A673 (cell line): ENCODE measurements at regions not wholly inside any gene's neighbourhood (a gene's known extent, or its start where the extent isn't known, plus 50 kb on each side); places are given as distances from the start of the nearest gene placed in this dataset.

Source experiments
- BruUV-seq: library from RNA; stranded (reverse); fragments of 400-500 nt; replicated peaks from 2 replicates; lab custom pipeline; 2021; lab: Mats Ljungman, UMichigan
- CTCF ChIA-PET: fragments of 300-600 bp; sonication (Branson Sonifier 250); formaldehyde crosslinking; loops from one replicate; lab custom pipeline; 2022; ENCODE audit warnings: antibody characterized with exemption; lab: Charles Lee
- POLR2A ChIA-PET: fragments of 300-600 bp; sonication (Branson Sonifier 250); formaldehyde crosslinking; loops from one replicate; lab custom pipeline; 2022; ENCODE audit warnings: antibody characterized with exemption; ENCODE audit not compliant: low non-redundant PET; lab: Charles Lee
- DNase-seq: peaks from one replicate; pipeline ENCODE4 v3.0.0-alpha.2; 2015; ENCODE audit warnings: low spot score
- H3K27ac ChIP-seq: fragments of 200-600 bp; sonication (generic); 2 replicates; pipeline ENCODE4 v1.5.1; 2016; ENCODE audit warnings: mixed run types, low read depth, mild to moderate bottlenecking, mixed read lengths, antibody characterized with exemption, low read length; ENCODE audit not compliant: poor library complexity, severe bottlenecking
- H3K27me3 ChIP-seq: fragments of 200-600 bp; sonication (generic); replicated peaks from 2 replicates; pipeline ENCODE4 v1.6.1; 2017; ENCODE audit warnings: mixed run types, low read depth, mild to moderate bottlenecking, mixed read lengths, antibody characterized with exemption, low read length; ENCODE audit not compliant: insufficient read depth, poor library complexity
- H3K36me3 ChIP-seq: fragments of 200-600 bp; sonication (generic); 2 replicates; pipeline ENCODE4 v1.6.1; 2016; ENCODE audit warnings: mixed run types, mild to moderate bottlenecking, mixed read lengths, antibody characterized with exemption, low read length; ENCODE audit not compliant: insufficient read depth, poor library complexity, severe bottlenecking
- H3K4me1 ChIP-seq: fragments of 200-600 bp; sonication (generic); 2 replicates; pipeline ENCODE4 v1.6.1; 2017; ENCODE audit warnings: mixed run types, mild to moderate bottlenecking, mixed read lengths, antibody characterized with exemption, low read length; ENCODE audit not compliant: insufficient read depth, poor library complexity, severe bottlenecking
- H3K4me3 ChIP-seq: fragments of 200-600 bp; sonication (generic); 2 replicates; pipeline ENCODE4 v1.5.1; 2016; ENCODE audit warnings: low read depth, mixed run types, mild to moderate bottlenecking, mixed read lengths, low read length; ENCODE audit not compliant: poor library complexity, severe bottlenecking
- H3K9me3 ChIP-seq: fragments of 200-600 bp; sonication (generic); 2 replicates; pipeline ENCODE4 v1.6.1; 2016; ENCODE audit warnings: mixed run types, low read depth, mild to moderate bottlenecking, mixed read lengths, antibody characterized with exemption, low read length; ENCODE audit not compliant: poor library complexity, severe bottlenecking
- EZH2 ChIP-seq: fragments of 200-600 bp; sonication (generic); IDR thresholded peaks from 2 replicates; pipeline ENCODE4 v1.6.1; 2017; ENCODE audit warnings: borderline replicate concordance, low read depth, mild to moderate bottlenecking, mixed read lengths, antibody characterized with exemption, low read length; ENCODE audit not compliant: poor library complexity, severe bottlenecking
- intact Hi-C: fragments of 100-400 bp; cut with micrococcal nuclease; formaldehyde crosslinking; loops from one replicate; pipeline ENCODE4 v1.10.0; 2022; ENCODE audit not compliant: unreplicated experiment
- TF ChIP-seq, protein P1 (sequence below): fragments of 300-800, 200-600 bp; sonication (generic); conservative IDR thresholded peaks from 2 replicates; pipeline ENCODE4 v1.5.1; 2017; ENCODE audit warnings: low read depth, mild to moderate bottlenecking, antibody characterized with exemption, low read length, moderate library complexity, mixed read lengths

DNA sequence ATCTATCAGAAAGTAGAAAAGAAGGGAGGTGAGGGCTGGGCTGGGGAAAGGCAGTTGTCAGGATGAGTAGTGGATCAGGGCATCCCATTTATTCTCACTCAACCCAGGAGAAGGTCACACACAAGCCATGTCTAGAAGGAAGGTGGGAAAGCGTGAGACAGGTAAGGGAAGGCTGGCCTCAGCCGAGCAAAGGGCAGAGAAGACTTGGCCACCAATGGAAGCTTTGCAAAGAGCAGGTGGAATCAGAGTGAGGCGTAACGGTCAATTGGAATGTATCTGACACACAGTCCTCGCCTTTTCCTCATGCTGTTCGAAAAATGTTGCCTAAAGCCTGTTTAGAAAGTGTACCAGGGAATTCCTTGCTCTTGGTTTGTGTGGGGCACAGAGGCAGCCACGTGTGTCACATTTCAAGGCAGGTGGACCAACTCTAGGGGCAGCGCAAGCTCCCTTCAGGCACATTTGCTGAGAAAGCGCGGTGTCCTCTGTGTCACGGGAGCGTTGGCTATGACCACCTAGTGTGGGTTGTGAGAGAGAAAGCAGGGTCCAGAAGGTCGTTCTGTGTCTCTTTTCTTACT is 118.8 kb upstream of the SPATA13 start:
- DNase-seq, result no peak
- no peaks in the 10 kb centered on the region for H3K4me1 ChIP-seq
- no peaks in the 10 kb centered on the region for H3K36me3 ChIP-seq
- H3K27ac ChIP-seq, result no peak overlapping the region
- no peak overlapping the region for H3K4me3 ChIP-seq
- CTCF ChIA-PET, result interaction anchor here (0.6 kb wide), 1 partner anchor 187 kb away, joined by 3 read pairs; no protein-coding TSS in a partner anchor
- no peaks in the 10 kb centered on the region for H3K27me3 ChIP-seq
- POLR2A ChIA-PET, result no interaction called here
- intact Hi-C loops, result no loop called here
- no TSS peak for BruUV-seq
- H3K9me3 ChIP-seq, result peaks cover 6% of the 10 kb centered on the region
- TF ChIP-seq, protein P1, sequence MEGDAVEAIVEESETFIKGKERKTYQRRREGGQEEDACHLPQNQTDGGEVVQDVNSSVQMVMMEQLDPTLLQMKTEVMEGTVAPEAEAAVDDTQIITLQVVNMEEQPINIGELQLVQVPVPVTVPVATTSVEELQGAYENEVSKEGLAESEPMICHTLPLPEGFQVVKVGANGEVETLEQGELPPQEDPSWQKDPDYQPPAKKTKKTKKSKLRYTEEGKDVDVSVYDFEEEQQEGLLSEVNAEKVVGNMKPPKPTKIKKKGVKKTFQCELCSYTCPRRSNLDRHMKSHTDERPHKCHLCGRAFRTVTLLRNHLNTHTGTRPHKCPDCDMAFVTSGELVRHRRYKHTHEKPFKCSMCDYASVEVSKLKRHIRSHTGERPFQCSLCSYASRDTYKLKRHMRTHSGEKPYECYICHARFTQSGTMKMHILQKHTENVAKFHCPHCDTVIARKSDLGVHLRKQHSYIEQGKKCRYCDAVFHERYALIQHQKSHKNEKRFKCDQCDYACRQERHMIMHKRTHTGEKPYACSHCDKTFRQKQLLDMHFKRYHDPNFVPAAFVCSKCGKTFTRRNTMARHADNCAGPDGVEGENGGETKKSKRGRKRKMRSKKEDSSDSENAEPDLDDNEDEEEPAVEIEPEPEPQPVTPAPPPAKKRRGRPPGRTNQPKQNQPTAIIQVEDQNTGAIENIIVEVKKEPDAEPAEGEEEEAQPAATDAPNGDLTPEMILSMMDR, result no peak
- TF ChIP-seq EZH2, result no peak

DNA sequence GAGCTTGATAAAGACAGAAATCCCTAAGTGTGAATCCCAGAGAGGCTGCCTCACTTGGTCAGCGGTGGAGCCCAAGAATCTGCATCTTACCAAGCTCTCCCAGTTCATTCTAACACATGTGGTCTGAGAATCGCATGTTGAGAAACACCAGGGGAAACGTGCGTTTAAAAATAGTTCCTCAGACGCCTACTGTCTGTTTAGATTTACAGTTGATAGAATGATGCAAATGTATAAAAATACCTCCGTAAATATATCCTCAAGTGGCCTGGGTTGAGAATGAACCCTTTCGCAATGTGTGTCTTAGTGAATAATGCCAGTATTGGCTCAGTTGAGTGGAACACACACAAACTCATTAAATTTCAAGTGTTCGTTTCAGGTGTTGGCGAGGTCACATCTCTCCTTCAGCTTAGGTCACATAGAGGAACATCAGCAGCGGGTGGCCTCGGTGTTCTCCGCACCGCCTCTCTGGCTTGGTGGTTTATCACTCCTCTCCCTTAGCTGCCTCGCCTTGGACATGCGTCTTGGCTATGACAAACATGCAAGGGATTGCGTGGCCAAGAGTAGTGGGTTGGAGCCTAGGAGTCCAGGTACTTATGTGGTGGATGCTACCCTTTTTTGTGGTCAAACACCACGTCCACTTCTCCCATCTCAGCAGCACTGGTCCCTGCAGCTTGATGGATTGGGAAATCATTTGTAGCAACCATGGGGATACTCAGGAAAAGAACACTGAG is 117.6 kb upstream of the SPATA13 start:
- no peaks in the 10 kb centered on the region for H3K36me3 ChIP-seq
- no peak for TF ChIP-seq EZH2
- TF ChIP-seq, protein P1, result no peak
- peaks cover 15% of the 10 kb centered on the region for H3K9me3 ChIP-seq
- intact Hi-C loops, result no loop called here
- H3K4me3 ChIP-seq, result no peak overlapping the region
- no TSS peak for BruUV-seq
- no peaks in the 10 kb centered on the region for H3K4me1 ChIP-seq
- ChIA-PET POLR2A (interaction anchor here (0.6 kb wide), 1 partner anchor 249 kb away, joined by 3 read pairs; no protein-coding TSS in a partner anchor), CTCF (no interaction called here)
- H3K27ac ChIP-seq, result no peak overlapping the region
- no peak for DNase-seq
- H3K27me3 ChIP-seq, result no peaks in the 10 kb centered on the region

DNA sequence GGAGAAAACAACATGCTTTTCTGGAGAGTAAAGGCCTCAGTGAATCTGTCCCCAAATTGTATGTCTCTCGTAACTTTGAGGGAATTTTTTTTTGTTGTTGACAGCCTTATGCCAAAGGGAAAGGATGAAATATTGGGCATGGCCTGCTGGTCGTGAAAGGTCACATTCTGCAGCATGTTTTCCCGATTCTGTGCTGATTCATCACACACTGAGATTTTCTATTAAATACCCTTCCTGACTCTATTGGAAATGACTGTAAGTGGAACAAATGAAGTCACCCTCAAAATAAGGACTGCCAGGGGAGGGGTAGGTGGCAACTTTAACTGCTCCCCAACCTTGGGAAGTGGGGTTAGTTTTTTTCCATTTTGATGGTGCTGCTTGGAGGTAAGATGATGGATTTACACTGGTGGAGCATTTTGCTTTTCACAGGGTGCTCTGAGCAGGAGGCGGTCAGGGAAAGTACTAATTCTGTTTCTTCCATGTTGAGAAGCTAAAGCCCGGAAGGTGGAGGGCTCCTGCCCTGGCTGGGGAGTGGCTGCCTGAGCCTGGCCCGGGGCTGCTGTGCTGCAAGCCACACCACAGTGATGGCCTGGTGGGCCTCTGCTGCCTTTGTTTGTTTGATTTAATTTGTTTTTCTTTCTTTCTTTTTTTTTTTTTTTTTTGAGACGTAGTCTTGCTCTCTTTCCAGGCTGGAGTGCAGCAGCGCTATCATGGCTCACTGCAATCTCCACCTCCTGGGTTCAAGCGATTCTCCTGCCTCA is 116.8 kb upstream of the SPATA13 start:
- CTCF ChIA-PET, result interaction anchor here (0.7 kb wide), 1 partner anchor 185 kb away, joined by 4 read pairs; no protein-coding TSS in a partner anchor
- POLR2A ChIA-PET, result interaction anchor here (0.6 kb wide), 1 partner anchor 250 kb away, joined by 3 read pairs; no protein-coding TSS in a partner anchor
- TF ChIP-seq, protein P1, result no peak
- TF ChIP-seq EZH2, result no peak
- Histone ChIP-seq H3K36me3 (no peaks in the 10 kb centered on the region), H3K27ac (no peak overlapping the region), H3K4me3 (no peak overlapping the region), H3K9me3 (peaks cover 15% of the 10 kb centered on the region), H3K4me1 (no peaks in the 10 kb centered on the region), H3K27me3 (no peaks in the 10 kb centered on the region)
- no TSS peak for BruUV-seq
- no peak for DNase-seq
- intact Hi-C loops, result no loop called here
